GM21576 (cell line): ENCODE measurements at regions not wholly inside any gene's neighbourhood (a gene's known extent, or its start where the extent isn't known, plus 50 kb on each side); places are given as distances from the start of the nearest gene placed in this dataset.

ENCODE experiments used
- ATAC-seq: cut with Tn5 transposase; IDR thresholded peaks from one replicate; pipeline ENCODE4 v1.9.1; 2021; ENCODE audit warnings: mild to moderate bottlenecking, moderate library complexity; ENCODE audit not compliant: unreplicated experiment

GRCh38 chr7:33841031-33841430, 64.3 kb upstream of the BMPER start:
- no peak for ATAC-seq

DNA sequence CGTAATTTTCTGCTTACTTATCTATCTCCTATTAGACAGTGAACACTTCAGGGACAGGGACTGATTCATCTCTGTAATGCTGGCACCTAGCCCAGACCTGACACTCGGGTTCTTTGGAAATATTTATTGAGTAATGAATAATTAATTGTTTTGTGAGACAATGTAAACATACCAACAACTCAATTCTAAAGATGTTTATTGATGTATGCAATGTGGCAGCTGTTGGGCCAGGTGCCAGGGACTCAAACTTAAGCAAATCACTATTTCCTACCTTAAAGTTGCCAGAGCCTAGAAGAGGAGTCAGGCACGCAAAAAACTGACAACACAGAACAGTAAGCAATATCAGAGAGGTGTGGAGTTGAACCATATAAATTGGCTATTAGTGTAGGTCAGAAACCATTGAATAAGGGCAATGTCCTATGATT, 63.6 kb upstream of the BMPER start:
- ATAC-seq: no peak

DNA sequence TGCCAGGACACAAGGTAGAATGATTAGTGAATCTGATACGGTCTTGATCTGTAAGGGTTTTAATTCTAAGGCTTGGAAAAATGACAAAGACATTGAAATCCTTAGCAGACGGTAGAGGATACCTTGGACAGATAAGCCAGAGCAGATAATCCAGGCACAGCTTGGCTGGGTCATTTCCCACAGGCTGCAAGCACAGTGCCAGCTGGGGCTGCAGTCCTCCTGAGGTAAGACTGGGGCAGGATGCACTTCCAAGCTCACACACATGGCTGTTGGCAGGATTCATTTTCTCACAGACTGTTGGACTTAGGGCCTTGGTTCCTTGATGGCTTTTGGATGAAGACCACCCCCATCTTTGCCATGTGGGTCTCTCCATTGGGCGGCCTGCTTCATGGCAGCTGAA, 63.2 kb upstream of the BMPER start:
- ATAC-seq: no peak

GRCh38 chr7:33845991-33846509, 59.3 kb upstream of the BMPER start:
- ATAC-seq: no peak

DNA sequence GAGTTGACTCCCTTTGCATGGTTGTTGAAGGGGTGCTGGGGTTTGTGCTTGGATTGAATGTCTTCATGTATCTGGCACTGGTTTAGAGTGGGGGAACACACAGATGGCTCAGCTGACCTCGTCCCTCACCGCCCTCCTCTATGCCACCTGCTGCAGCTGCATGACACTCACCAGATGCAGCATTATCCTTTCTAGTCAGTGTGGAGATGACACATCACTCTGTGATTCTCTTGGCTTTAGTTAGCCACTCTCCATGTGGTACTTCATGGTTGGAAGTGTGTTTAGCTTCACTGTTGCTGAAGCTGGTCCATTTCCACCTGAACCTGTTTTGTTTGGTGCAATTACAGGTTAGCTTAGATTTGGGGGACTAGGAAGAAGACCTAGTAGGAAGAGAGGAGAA, 56.3 kb upstream of the BMPER start:
- ATAC-seq: no peak

GRCh38 chr7:33849971-33850559, 55.3 kb upstream of the BMPER start:
- no peak for ATAC-seq

- no peak for ATAC-seq
Observed at GRCh38 chr7:33850768-33851167, 54.6 kb upstream of the BMPER start.

DNA sequence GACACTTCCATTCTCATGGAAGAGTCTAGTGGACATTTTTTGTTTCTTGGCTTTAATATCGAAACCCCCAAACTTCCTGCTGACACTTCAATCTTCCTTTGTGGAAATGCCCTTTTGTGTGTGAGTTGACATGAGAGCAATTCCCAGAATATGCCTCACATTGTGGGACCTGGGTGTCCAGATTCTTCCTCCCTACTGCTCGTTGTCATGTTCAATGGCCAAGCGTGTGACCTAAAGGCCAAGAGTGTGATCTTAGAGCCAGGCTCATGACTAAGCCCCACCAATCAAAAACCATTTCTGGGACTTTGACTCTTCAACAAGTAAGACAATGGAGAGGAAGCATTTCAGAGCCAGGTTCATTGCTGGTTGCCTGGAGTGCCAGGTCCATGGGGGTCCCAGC, 52.5 kb upstream of the BMPER start:
- no peak for ATAC-seq

GRCh38 chr7:33853361-33854062, 51.8 kb upstream of the BMPER start:
- no peak for ATAC-seq

- ATAC-seq: no peak
Observed at GRCh38 chr7:33854178-33854577, 51.2 kb upstream of the BMPER start.

- no peak for ATAC-seq
Observed at GRCh38 chr7:33854801-33855350, 50.5 kb upstream of the BMPER start.
